CD4-positive, alpha-beta T cell treated with Interleukin-1 beta for 1 hour (primary cell): ENCODE measurements at regions not wholly inside any gene's neighbourhood (a gene's known extent, or its start where the extent isn't known, plus 50 kb on each side); places are given as distances from the start of the nearest gene placed in this dataset.
"Not testable (repeated sequence)": the region's sequence is repeated elsewhere in the genome, so short reads cannot be mapped to it uniquely, and the experiment has no call there.

Experiments used
- DNase-seq, 2 donors: peaks; one replicate each; pipeline ENCODE4 v3.0.0-alpha.2; 2020 to 2022

DNA sequence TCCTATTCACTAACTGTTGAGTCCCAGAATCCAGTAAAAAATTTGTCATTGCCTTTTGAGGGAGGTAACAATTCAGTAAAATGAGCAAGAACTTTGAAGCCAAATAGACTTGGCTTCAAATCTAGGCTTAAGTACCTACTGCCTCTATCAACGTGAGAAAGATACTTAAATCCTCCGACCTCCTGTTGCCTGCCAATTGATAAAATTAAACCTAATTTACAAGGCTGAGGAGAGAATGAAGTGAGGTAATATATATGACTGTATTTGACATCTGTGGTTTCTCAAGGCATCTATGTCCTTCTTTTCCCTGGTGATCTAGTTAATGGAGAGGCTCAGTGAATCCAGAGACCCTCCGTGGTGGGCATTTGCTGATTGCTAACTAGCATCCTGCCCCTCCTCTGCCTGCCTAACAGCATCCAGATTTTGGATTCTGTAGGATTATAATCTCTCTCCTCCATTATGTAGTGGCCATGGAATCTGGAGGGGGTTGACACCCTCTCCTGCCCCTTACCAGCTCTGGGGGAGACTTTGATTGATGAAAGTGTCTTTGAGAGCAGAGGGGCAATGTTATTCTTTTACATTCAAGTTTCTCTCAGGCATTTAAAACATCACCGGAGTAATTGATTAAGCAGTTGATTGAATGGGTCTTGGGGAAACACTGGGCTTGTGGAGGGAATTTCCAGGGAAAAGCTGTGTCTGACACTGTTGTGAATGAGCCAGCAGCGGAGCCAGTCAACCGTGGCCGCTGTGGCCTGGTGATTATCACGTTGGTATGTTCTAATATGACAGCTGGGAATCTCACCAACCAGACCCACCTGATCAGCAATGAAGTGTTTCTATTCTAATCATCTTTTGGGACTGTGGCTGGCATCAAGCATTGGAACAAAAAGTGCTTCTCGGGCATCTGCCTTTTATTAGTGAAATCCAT is 140.7 kb upstream of the FAM78B start:
- DNase-seq, result no peak

DNA sequence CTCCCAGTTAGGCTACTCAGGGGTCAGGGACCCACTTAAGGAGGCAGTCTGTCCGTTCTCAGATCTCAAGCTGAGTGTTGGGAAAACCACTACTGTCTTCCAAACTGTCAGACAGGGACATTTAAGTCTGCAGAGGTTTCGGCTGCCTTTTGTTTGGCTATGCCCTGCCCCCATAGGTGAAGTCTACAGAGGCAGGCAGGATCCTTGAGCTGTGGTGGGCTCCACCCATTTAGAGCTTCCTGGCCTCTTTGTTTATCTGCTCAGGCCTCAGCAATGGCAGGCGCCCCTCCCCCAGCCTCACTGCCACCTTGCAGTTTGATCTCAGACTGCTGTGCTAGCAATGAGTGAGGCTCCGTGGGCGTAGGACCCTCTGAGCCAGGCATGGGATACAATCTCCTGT is 149.5 kb upstream of the FAM78B start:
- DNase-seq, result not testable (repeated sequence)

DNA sequence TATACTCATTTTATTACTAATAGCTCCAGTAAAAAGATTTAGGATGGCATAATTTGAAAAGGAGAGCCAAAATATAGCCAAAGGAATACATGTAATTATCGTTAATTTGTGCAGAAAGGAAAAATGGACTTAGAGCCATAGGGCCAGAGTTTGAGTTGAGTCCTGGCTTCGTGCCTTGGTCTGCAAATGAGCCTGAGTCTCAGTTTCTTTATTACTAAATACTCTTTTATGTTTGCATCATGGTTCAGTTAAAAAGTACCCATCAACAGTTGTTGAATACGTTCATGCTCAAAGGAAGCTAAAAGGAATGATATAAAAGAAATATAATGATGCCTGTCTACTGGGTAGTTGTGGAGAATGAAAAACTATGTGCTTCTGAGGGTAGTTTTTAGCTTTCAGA is 155.7 kb upstream of the FAM78B start:
- DNase-seq, result no peak

DNA sequence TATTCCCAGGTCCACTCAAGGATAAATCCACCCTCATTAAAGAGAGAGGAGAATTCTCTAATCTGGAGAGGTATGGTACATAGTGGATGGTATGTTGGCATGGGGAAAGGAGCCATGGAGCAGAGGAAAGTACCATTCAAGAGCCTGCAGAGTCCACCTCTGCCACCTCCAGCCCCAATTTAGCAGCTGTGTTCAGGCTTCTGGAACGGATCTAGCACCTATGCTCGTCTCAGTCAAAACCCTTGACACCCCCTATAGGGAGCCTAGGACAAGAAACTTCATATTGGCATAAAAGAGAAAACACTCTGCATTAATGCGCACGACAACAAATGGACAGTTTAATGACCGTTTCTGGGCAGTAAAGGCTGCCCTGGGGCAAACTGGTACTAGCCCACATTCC is 161.1 kb upstream of the FAM78B start:
- DNase-seq, result no peak

DNA sequence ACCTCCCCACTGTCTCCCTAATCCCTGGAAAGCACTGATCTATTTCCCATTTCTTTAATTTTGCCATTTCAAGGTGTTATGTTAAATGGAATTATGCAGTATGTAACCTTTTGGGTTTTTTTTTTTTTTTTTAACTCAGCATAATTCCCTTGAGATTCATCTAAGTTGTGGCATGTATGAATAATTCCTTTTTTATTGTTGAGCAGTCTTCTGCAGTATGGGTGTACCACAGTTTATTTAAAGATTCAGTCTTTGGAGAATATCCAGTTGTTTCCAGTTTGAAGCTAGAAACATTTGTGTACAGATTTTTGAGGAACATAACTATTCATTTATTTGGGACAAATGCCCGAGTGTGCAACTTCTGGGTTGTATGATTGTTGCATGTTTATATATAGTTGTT is 162.2 kb upstream of the FAM78B start:
- no peak for DNase-seq

DNA sequence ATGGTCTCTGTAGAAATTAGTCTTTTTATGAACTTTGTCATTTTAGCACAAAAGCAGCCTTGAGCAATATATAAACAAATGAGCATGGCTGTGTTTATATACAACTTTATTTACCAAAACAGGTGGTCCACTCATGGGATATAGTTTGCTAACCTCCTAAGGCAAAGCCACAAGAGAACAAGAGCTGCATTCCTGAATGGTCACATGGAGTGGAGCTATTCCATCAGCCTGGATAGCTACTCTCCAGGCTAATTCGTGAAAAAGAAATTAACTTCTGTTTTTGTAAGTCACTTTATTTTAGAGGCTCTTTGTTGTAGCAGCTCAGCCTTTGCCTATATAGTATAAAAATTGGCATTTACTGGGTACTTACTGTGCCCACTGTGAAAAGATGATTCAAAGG is 163.3 kb upstream of the FAM78B start:
- DNase-seq, result no peak

DNA sequence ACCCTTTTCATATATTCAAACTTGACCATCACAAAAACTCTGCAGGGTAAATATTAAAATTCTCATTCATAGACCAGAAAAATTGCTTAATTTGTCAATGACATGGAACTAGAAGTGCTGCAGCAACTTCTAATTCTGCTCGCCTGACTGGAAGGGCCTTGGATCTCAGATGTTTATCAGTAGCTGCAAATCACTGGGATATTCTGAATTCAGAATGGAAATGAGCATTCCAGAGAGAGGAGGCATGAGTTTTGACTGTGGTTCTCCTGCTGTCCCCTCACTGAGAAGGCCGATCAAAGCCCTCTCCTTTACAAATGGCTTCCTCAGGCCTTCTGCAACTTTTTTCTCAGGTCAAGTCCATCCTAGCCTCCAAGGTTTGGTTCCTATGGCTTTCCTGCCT is 171.3 kb upstream of the FAM78B start:
- DNase-seq, result no peak

DNA sequence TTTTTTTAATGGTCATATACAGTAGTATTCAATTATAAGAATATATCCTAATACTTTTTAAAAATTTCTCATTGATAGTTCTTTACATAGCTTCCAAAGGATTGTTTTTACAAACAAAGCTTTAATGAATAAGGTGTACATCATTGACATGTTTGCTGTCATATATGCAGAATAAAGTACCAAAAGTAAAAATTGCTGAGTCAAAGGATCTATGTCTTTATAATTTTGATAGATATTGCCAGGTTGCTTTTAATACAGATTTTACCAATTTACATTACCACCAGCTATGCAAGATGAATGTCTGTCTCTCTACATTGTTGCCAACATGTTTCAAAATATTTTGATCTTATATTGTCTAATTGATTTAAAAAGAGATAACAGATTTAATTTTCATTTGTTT is 173.9 kb upstream of the FAM78B start:
- DNase-seq, result no peak

DNA sequence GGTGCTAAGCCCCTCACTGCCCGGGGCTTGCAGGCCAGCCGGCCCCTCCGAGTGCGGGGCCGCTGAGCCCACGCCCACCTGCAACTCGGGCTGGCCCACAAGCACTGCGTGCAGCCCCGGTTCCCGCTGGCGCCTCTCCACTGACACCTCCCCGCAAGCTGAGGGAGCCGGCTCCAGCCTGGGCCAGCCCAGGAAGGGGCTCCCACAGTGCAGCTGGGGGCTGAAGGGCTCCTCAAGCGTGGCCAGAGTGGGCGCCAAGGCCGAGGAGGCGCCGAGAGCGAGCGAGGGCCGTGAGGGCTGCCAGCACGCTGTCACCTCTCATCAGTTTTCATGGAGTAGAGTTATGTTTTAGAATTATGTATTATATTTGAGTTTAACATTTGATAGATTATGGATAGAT is 176.5 kb upstream of the FAM78B start:
- DNase-seq, result no peak

DNA sequence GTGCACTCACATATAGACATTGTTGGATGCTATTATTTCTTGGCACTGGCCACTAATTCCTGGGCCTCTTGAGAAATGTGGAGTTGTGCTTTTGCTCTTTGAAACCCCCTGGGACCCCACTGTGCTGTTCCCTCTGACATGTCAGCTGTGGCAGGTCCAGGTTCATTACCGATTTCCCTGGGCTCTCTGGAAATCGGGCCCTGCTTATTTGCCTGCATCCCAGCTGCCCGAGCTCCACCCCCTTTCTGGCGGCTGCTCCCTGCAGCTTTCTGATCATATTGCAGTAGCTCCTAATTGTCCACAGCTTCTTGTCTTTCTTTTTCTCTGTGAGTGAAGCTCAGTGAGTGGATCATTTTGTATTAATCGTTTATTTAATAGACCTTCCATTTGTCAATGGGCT is 183.7 kb upstream of the FAM78B start:
- DNase-seq, result no peak

DNA sequence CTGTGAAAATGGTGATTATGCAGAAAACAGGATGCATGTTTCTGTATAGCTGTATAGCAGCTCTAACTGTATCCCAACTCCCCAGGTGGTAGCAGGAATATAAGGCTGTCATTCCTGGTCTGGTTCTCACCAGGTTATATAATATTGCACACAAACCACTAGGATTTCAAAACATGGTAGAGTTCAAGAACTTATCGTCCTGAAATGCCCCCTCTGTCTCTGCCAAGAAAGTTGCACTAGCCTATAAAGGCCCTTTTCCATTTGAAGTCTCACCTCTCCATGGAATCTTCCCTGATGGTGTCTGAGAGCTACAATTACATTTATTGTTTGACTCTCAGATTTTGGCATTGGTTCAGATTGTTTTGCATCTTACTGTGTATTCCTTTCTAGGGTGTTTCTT is 184.9 kb upstream of the FAM78B start:
- DNase-seq, result no peak

DNA sequence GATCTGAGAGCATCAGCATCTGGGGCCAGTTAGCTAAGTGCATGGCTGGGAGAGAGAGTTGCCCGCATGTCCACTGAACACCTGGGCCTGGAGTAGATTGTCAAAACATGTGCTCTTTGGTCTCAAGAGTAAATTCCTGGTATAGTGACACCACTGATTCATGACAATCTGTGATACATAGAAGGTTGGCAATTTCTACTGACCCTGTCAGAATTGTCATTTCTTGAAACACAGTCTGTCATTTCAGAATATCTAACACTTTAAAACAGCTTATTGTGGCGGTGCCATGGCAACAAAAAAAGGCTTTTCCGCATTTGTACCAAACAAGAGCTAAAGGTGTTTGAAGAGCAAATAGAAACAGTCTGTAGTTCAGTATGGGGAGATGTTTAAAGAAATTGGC is 186.4 kb upstream of the FAM78B start:
- DNase-seq, result no peak

DNA sequence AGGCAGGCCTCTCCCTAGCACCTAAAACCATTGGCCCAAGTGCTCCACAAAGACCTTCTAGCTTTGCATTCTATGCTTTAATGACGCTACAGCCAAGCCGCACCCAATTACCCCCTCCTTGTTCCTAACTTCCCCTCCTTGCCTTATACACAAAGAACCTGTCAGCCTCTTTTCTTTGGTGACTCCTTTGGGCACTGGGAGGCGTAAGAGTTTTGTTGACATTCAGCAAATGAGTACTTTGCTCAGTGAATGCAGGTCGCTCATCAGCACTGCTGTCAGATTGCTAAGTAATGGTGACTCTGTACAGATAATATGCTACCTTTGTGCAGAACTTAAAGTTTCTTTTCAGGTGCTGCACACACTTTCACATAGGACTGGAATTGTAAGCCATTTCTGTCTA is 187.6 kb upstream of the FAM78B start:
- DNase-seq, result no peak

DNA sequence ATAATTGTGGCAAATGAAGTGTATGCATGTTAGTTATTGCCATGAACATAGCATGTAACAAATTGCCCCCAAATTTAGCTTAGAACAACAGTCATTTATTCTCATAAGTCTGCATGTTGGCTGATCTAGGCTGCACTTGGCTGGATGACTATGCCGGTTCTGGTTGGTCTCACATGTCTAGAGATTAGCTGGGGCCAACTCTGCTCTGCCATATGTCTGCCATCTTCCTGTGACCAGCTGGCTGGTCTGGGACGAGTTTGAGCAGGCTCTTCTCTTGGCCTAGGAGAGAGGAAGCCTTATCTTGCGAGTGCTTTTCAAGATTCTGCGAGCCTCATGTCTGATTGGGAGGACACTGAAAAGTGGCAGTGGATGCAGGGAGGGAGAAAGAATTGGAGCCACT is 198.3 kb upstream of the FAM78B start:
- DNase-seq, result no peak

DNA sequence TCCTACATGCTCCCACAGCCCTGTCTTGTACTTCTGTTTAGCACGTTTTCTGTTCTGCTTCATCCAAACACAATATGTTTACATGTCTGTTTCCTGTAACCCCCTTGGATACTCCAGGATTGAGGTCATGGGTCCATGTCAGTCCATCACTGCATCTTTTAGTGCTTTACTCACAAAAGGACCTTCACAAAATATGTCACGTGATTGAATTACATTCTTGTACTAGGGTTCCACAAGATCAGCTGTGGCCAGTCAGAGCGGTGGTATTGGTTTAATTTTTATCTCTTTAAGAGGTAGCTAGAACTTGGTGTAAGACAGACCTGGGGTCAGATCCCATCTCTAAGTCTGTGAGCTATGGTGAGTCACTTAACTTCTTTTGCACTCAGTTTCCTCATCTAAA is 201.2 kb upstream of the FAM78B start:
- no peak for DNase-seq

DNA sequence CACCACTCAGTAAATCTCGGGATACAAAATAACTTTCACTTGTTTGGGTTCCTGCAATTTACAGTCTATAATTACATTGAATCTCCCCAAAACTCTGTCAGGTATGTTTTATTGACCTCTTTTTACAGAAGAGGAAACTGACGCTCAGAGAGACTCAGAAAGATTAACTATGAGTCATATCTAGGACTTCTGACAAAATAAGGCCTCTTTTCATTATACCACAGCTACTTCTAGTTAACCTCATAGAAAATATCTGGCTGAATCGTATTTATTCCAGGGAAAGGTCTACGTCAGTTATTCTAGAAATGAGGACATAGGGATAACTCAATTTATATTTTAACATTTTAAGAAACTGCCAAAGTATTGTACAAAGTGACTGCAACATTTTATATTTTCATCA is 211.1 kb upstream of the FAM78B start:
- no peak for DNase-seq

DNA sequence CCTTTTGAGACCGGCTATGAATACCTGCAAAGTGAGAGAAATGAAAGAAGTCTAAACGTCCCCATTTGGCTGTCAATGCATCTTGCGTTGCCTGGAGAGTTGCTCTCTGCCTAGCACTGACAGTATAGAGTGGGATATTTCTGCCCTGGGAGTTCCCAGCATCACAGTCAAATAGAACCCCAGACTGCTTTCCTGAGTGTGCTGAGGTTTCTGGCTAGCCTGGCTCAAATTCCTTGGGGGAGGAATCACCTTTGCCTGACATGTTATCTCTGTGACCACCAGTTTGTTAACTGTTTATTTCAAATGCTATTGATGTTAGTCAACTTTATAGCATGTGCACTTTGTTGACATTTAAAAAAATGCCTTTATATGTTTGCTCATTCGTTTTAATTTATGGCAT is 212.0 kb upstream of the FAM78B start:
- DNase-seq, result no peak

DNA sequence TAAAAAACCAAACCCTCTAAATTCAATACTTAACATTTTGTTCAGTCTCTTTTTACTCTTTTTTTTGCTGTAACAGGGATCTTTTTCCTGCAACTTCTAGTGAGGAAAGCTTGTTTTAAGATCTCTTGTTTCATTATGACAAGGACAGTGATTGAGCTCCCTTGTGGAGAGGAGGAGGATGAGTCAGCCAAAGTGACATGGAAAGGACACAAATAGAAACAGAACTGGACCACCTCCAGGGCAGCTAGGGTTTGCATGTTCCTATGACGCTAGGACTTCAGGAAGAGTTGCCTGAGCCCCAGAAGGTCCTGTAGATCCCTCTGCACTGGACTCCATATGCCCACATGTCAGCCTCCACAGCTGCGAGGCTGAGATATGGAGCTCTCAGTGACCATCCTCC is 212.6 kb upstream of the FAM78B start:
- DNase-seq, result no peak

DNA sequence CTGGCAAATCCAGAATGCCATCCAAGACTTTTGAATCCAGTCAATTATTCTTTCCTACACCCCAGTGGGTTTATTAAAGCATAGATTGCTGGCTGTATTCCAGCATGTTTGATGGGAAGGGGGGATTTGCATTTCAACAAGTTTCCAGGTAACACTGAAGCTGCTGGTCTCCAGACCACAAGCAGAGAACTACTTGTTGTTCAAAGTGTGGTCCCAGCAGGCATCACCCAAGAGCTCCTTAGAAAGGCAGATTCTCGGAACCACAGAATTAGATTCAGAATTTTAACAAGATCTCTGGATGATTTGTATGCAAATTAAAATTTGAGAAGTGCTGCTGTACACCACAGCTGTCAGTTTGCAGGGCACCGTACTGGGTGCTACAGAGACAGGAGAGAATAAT is 216.3 kb upstream of the FAM78B start:
- no peak for DNase-seq

DNA sequence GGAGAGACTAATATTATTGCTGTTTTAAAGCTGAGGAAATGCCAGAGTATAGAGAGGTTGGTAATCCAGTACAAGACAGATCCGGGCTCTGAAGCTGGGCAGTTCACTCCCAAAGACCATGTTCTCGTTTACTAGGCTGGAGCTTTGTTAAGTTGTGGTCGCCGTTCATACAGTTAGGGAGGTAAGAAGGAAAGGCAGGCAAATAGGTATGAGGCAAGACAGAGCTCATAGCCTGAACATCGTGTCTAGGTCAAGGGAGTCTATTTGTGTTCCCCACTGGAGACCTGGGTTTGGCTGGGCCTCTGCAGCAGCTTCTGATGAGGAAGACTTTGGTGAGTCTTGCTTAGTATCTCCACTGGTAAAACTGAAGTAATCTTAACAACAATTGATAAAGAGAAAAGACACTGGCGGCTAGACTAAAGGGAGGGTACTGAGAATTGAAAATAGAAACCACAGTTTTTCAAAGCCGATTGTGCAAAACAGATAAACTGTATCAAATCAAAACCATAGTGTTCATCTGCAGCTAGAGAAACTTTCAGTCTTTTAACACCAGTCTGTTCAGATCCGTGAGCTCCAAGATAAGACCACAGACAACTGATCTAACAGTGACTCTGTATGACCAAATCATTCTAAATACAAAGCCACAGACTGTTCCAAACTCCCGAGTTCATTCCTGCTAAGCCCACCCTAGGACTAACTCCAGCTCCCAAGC is 217.0 kb upstream of the FAM78B start:
- DNase-seq, result no peak

DNA sequence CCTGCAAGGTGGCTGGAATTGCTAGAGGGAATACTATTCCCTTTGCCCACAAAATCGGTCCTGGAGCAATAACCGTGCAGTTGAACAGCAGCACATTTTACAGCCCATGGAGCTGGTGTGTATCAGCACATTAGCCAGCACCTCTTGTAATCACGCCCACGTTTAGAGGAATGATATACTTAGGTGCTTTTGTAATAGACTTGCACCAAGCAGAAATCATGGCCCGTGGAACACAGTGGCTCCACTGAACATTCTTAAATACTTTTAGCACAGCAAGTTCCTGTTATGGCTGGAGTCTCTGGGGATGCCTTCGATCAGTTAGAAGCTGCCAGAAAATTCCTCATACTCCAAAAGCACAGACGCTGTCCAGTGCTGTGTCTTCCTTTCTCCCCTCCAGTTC is 218.1 kb upstream of the FAM78B start:
- DNase-seq, result no peak

DNA sequence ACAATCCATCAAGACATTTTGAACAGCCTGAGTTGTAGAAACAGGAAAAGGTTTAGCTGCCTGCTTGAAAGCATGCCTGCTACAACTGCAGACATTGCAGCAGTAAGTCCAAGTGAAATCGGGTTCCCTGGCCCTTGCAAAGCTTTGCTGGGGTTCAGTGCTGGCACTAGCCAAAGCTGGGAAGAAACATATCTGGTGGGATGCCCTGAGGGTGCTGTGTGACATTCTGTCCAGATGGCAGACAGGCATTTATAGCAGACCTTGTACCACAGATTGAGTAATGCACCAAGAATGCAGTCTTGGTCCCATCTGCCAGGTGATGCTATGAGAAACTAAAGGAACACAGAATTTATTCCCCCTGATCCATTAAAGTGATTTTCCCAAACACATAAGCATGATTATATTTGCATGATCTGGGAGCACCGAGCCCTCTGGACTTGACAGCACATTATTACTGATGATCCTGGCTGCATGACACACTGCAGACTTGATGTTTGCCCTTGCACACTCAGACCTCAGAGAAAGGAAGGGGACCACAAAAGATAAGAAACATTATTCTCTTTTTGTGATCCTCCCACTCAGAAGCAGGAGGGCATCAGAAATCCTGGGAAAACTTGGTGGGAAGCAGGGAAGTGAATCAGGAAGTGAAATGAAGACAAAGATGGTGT is 223.7 kb upstream of the FAM78B start:
- no peak for DNase-seq

DNA sequence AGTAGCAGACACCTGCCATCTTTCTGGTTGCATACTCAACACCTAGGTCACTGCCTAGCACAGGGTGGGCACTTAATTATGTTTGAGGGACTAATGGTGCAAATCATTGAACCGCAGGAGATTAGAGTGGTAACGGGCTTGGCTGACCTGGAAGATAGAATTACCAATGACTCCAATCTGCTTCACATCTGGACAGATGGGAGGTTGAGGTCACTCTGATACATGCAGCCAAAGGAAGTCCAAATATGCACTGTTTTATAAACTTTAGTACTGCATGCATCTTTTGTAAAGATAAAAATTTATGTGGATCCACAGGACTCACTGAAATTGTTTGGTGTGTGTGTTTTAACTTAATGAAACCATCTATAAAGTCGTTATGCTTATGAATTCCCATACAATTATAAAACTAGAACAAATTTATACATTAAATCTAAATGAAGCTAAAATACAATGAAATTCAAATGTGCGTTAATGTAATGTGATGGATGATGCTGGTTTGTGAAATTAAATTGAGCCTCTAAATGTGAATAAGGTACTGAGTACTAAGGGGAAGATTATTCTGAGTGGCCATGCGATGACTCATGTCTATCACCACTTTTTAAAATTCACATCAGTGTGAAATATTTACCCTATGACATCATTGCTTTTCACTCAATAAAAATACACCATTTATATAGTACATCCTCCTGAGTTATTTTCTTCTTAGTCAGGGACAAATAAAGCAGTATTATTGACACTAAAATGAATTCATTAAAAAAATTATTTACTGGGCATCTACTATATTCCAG is 224.7 kb upstream of the FAM78B start:
- no peak for DNase-seq
